HepG2 (cell line): ENCODE measurements at regions not wholly inside any gene's neighbourhood (a gene's known extent, or its start where the extent isn't known, plus 50 kb on each side); places are given as distances from the start of the nearest gene placed in this dataset.

Experiments used
- ATAC-seq: fragments of 200-7000 bp; cut with Tn5 transposase; 3 replicates; pipeline ENCODE4 v1.9.1; 2020; ENCODE audit warnings: mild to moderate bottlenecking, moderate library complexity
- BruUV-seq: library from RNA; stranded (reverse); fragments of 400-500 nt; replicated peaks from 2 replicates; lab custom pipeline; 2021; lab: Mats Ljungman, UMichigan
- CTCF ChIA-PET: fragments of 300-600 bp; formaldehyde crosslinking; extraction: SDS; loops from one replicate; lab custom pipeline; 2021; ENCODE audit warnings: low total read pairs, inconsistent platforms, low intra/inter-chr PET ratio; lab: Yijun Ruan, JAX
- POLR2A ChIA-PET: fragments of 350-600 bp; sonication (Branson Sonifier 250); formaldehyde crosslinking; loops from one replicate; lab custom pipeline; 2020; ENCODE audit warnings: antibody characterized with exemption, inconsistent platforms; lab: Yijun Ruan, JAX
- DNase-seq: peaks from one replicate; pipeline ENCODE4 v3.0.0-alpha.2; 2015; ENCODE audit warnings: low spot score
- FAIRE-seq: peaks from 3 replicates; lab custom pipeline; 2011; peaks lifted over from hg19 to GRCh38; lab: Jason Lieb, UNC
- H2AFZ ChIP-seq: one replicate; pipeline ENCODE4 v1.6.1; 2011; ENCODE audit warnings: low read length, inconsistent platforms
- H3K27ac ChIP-seq: fragments of 300-600 bp; 3 replicates; pipeline ENCODE4 v1.8.0; 2011; ENCODE audit warnings: mixed run types, mild to moderate bottlenecking, mixed read lengths, low read length, inconsistent platforms; ENCODE audit not compliant: insufficient read depth; ENCODE audit errors: extremely low read length
- H3K27me3 ChIP-seq, 2 experiments: fragments of 200-600 bp in 1 of 2; 2 replicates in 1 of 2; 3 replicates in 1 of 2; pipeline versions ENCODE4 v1.6.0 to v1.8.0; 2011; ENCODE audit warnings: low read length in 2 of 2, mild to moderate bottlenecking in 2 of 2, moderate library complexity in 2 of 2, inconsistent platforms in 1 of 2; ENCODE audit not compliant: insufficient read depth in 2 of 2, control insufficient read depth in 1 of 2
- H3K36me3 ChIP-seq, 2 experiments: fragments of 200-600 bp in 1 of 2; replicated peaks in 1 of 2; 2 replicates in 1 of 2; 3 replicates in 1 of 2; pipeline versions ENCODE4 v1.5.1 to v1.8.0; 2011; ENCODE audit warnings: low read length in 2 of 2, inconsistent platforms in 1 of 2; ENCODE audit not compliant: insufficient read depth in 2 of 2, control insufficient read depth in 1 of 2
- H3K4me1 ChIP-seq: 2 replicates; pipeline ENCODE4 v1.5.1; 2012; ENCODE audit warnings: low read length, inconsistent platforms; ENCODE audit not compliant: insufficient read depth
- H3K4me2 ChIP-seq: 2 replicates; pipeline ENCODE4 v1.6.0; 2011; ENCODE audit warnings: low read depth, low read length, inconsistent platforms
- H3K4me3 ChIP-seq, 3 experiments: fragments of 200-600 bp in 1 of 3; sonication (generic), shearing (Covaris generic) in 1 of 3; replicated peaks in 1 of 3; 2 replicates each; pipeline ENCODE4 v1.5.1; 2011 to 2016; ENCODE audit warnings: low read length in 3 of 3, inconsistent platforms in 2 of 3, low read depth in 2 of 3, mild to moderate bottlenecking in 2 of 3, control low read depth in 1 of 3, mixed read lengths in 1 of 3; ENCODE audit not compliant: insufficient read depth in 1 of 3
- H3K79me2 ChIP-seq: one replicate; pipeline ENCODE4 v1.6.1; 2011; ENCODE audit warnings: low read length, inconsistent platforms; ENCODE audit not compliant: insufficient read depth
- H3K9ac ChIP-seq: 2 replicates; pipeline ENCODE4 v1.6.0; 2011; ENCODE audit warnings: mild to moderate bottlenecking, low read depth, low read length, inconsistent platforms; ENCODE audit not compliant: insufficient read depth
- H3K9me3 ChIP-seq: 2 replicates; pipeline ENCODE4 v1.5.1; 2012; ENCODE audit warnings: mild to moderate bottlenecking, low read length
- H4K20me1 ChIP-seq: 2 replicates; pipeline ENCODE4 v1.6.0; 2011; ENCODE audit warnings: inconsistent platforms, mild to moderate bottlenecking, low read length, moderate library complexity; ENCODE audit not compliant: insufficient read depth
- FOXA1 ChIP-seq, 2 experiments: fragments of 450-650 bp in 1 of 2; sonication (generic) in 1 of 2; formaldehyde crosslinking in 1 of 2; IDR thresholded peaks; 2 replicates each; pipeline versions ENCODE4 v1.4.0 to v1.6.1; 2016 to 2020; ENCODE audit warnings: missing genetic modification reagents in 1 of 2
- HMGXB3 ChIP-seq: sonication (generic); formaldehyde crosslinking; IDR thresholded peaks from 2 replicates; pipeline ENCODE4 v1.4.0; 2020; ENCODE audit warnings: missing genetic modification reagents, borderline replicate concordance
- IRX3 ChIP-seq: sonication (generic); formaldehyde crosslinking; IDR thresholded peaks from 2 replicates; pipeline ENCODE4 v1.8.1; 2023; ENCODE audit warnings: mild to moderate bottlenecking, low read depth, missing genetic modification reagents, borderline replicate concordance
- SAFB2 ChIP-seq: sonication (generic); formaldehyde crosslinking; IDR thresholded peaks from 2 replicates; pipeline ENCODE4 v1.5.1; 2020; ENCODE audit warnings: missing genetic modification reagents, low read depth, mild to moderate bottlenecking, borderline replicate concordance
- ZFX ChIP-seq: sonication (generic); formaldehyde crosslinking; IDR thresholded peaks from 2 replicates; pipeline ENCODE4 v1.4.0; 2020; ENCODE audit warnings: mild to moderate bottlenecking, low read depth, missing genetic modification reagents, moderate library complexity
- ZMAT3 ChIP-seq: sonication (generic); formaldehyde crosslinking; conservative IDR thresholded peaks from 2 replicates; pipeline ENCODE4 v1.7.0; 2021; ENCODE audit warnings: missing genetic modification reagents
- ZNF260 ChIP-seq: sonication (generic); formaldehyde crosslinking; IDR thresholded peaks from 2 replicates; pipeline ENCODE4 v1.4.0; 2020; ENCODE audit warnings: missing genetic modification reagents, low read depth, mild to moderate bottlenecking, borderline replicate concordance
- ZNF770 ChIP-seq: sonication (generic); formaldehyde crosslinking; IDR thresholded peaks from 2 replicates; pipeline ENCODE4 v1.5.0; 2020; ENCODE audit warnings: mild to moderate bottlenecking, missing genetic modification reagents
- WGBS: methylation state at CpG from one replicate; pipeline ENCODE4 v1.1.6; 2017; ENCODE audit warnings: low lambda C conversion rate; 5-methylcytosine and 5-hydroxymethylcytosine counted together
- in situ Hi-C: cut with HindIII; loops from 2 replicates; pipeline ENCODE4 v1.10.0; 2017; ENCODE audit warnings: low pct_unique_long_range_greater_than_20kb; ENCODE audit not compliant: extremely low pct_ligation_motif_present
- intact Hi-C: fragments of 100-400 bp; cut with micrococcal nuclease; formaldehyde crosslinking; loops from one replicate; pipeline ENCODE4 v1.10.0; 2022; ENCODE audit not compliant: unreplicated experiment

GRCh38 chr16:80900593-80900954 lies 96.2 kb upstream of the CDYL2 start:
- Histone ChIP-seq H3K4me1 (peaks cover 46% of the 10 kb centered on the region), H2AFZ (no peak overlapping the region), H3K9me3 (no peaks in the 10 kb centered on the region), H3K27ac (no peak overlapping the region), H3K9ac (no peak overlapping the region), H3K79me2 (no peaks in the 10 kb centered on the region), H3K36me3 (no peaks in the 10 kb centered on the region), H3K4me2 (peak overlapping the region; percentile 40), H3K27me3 (no peaks in the 10 kb centered on the region), H3K4me3 (peak overlapping the region in 1 of 3 experiments; percentile 15; a peak in 1 of 6 replicates), H4K20me1 (no peaks in the 10 kb centered on the region)
- no peak for FAIRE-seq
- ChIA-PET CTCF (no interaction called here), POLR2A (no interaction called here)
- BruUV-seq, result no TSS peak
- ATAC-seq, result no peak
- 83% methylated on average over 8 of the region's 8 CpGs for WGBS
- intact Hi-C loops (no loop called here), in situ Hi-C loops (no loop called here)
- no peak for DNase-seq
- TF ChIP-seq ZMAT3 (CRISPR knock-in tag), result no peak
- TF ChIP-seq ZFX, result 0 out of 2 replicates have a peak, but pooled peaks have one; percentile 4
- TF ChIP-seq ZNF260 (CRISPR knock-in tag), result no peak

GRCh38 chr16:80899809-80900592 lies 95.6 kb upstream of the CDYL2 start:
- in situ Hi-C loops, result no loop called here
- Histone ChIP-seq H3K4me1 (peaks cover 42% of the 10 kb centered on the region), H3K4me2 (peak overlapping the region; percentile 40), H3K36me3 (no peaks in the 10 kb centered on the region), H4K20me1 (no peaks in the 10 kb centered on the region), H2AFZ (no peak overlapping the region), H3K79me2 (no peaks in the 10 kb centered on the region), H3K9ac (no peak overlapping the region), H3K9me3 (no peaks in the 10 kb centered on the region), H3K27me3 (no peaks in the 10 kb centered on the region), H3K4me3 (peak overlapping the region in 1 of 3 experiments; percentile 15; a peak in 1 of 6 replicates), H3K27ac (no peak overlapping the region)
- intact Hi-C loops, result no loop called here
- ATAC-seq (peak; percentile 77), DNase-seq (peak; percentile 52), FAIRE-seq (no peak)
- no TSS peak for BruUV-seq
- WGBS, result 16% methylated on average over 10 of the region's 11 CpGs
- ChIA-PET POLR2A (no interaction called here), CTCF (no interaction called here)
- no peak for TF ChIP-seq SAFB2 (CRISPR knock-in tag)
- TF ChIP-seq HMGXB3 (CRISPR knock-in tag), result peak; percentile 96
- peak; percentile 69 for TF ChIP-seq ZNF770 (CRISPR knock-in tag)
- no peak for TF ChIP-seq IRX3 (CRISPR knock-in tag)
- TF ChIP-seq FOXA1 (IDR thresholded peaks at IDR 0.05), result no peak
- peak; percentile 28 for TF ChIP-seq FOXA1 (CRISPR knock-in tag; IDR thresholded peaks at IDR 0.05)
